ENCODE measurements at regions not wholly inside any gene's neighbourhood (a gene's known extent, or its start where the extent isn't known, plus 50 kb on each side); places are given as distances from the start of the nearest gene placed in this dataset.

GRCh38 chr3:35965908-35966307 lies 326.6 kb downstream of the ARPP21 start:
- TF ChIP-seq CTCF (IDR thresholded peaks at IDR 0.05) (peak in 4 of 5 experiments; percentile 30 to 39 (median 32)), POLR2AphosphoS5 (IDR thresholded peaks at IDR 0.05) (no peak), POLR2A (IDR thresholded peaks at IDR 0.05) (no peak)

All from transverse colon (tissue), 4 donors.